Ishikawa (cell line): ENCODE measurements at regions not wholly inside any gene's neighbourhood (a gene's known extent, or its start where the extent isn't known, plus 50 kb on each side); places are given as distances from the start of the nearest gene placed in this dataset.

ENCODE experiments used
- CREB1 ChIP-seq: IDR thresholded peaks from 2 replicates; pipeline ENCODE4 v1.6.1; 2012; ENCODE audit warnings: low read depth
- EGR1 ChIP-seq: IDR thresholded peaks from 2 replicates; pipeline ENCODE4 v1.6.1; 2012
- EP300 ChIP-seq: IDR thresholded peaks from 2 replicates; pipeline ENCODE4 v1.6.1; 2012; ENCODE audit warnings: borderline replicate concordance
- FOXM1 ChIP-seq: IDR thresholded peaks from 2 replicates; pipeline ENCODE4 v1.6.1; 2012; ENCODE audit warnings: low read depth, borderline replicate concordance
- NFIC ChIP-seq: IDR thresholded peaks from 2 replicates; pipeline ENCODE4 v1.6.1; 2012
- RAD21 ChIP-seq: IDR thresholded peaks from 2 replicates; pipeline ENCODE4 v1.6.1; 2012; ENCODE audit warnings: low read depth
- REST ChIP-seq: IDR thresholded peaks from 2 replicates; pipeline ENCODE4 v1.6.1; 2012; ENCODE audit warnings: low read depth, mild to moderate bottlenecking
- TAF1 ChIP-seq: IDR thresholded peaks from 2 replicates; pipeline ENCODE4 v1.6.1; 2012; ENCODE audit warnings: low read depth, mild to moderate bottlenecking
- TCF12 ChIP-seq: IDR thresholded peaks from 2 replicates; pipeline ENCODE4 v1.6.1; 2012; ENCODE audit warnings: low read depth
- TEAD4 ChIP-seq: IDR thresholded peaks from 2 replicates; pipeline ENCODE4 v1.6.1; 2012
- USF1 ChIP-seq: IDR thresholded peaks from 2 replicates; pipeline ENCODE4 v1.6.1; 2012
- YY1 ChIP-seq: IDR thresholded peaks from 2 replicates; pipeline ENCODE4 v1.6.1; 2012; ENCODE audit warnings: low read depth
- ZBTB7A ChIP-seq: IDR thresholded peaks from 2 replicates; pipeline ENCODE4 v1.6.1; 2012; ENCODE audit warnings: low read depth

DNA sequence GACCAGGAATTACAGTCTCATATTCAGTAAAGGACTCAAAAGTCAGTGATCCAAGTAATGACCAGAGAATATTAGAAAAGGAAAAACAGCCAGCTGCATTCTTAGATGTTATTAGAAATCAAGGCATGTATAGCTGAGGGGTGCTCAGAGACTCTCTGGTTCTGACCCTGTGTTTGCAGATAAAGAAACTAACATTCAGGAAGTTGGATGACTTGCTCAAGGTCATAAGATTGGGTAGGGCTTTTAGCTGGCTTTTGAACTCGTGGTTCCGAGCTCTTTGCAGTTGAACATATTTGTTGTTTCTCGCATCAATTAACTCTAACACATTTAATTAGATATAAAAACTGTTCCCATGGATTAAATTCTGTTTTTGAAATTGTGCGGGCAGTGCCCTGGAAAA lies 62.5 kb upstream of the ENPP6 start:
- TF ChIP-seq REST (no peak), TEAD4 (no peak), NFIC (no peak)

GRCh38 chr4:184279496-184280061 lies 61.9 kb upstream of the ENPP6 start:
- no peak for TF ChIP-seq TEAD4
- TF ChIP-seq USF1, result no peak
- no peak for TF ChIP-seq EP300
- no peak for TF ChIP-seq EGR1
- no peak for TF ChIP-seq YY1
- TF ChIP-seq RAD21, result no peak
- no peak for TF ChIP-seq CREB1
- no peak for TF ChIP-seq TAF1
- no peak for TF ChIP-seq REST
- no peak for TF ChIP-seq NFIC
- no peak for TF ChIP-seq FOXM1
- no peak for TF ChIP-seq ZBTB7A

DNA sequence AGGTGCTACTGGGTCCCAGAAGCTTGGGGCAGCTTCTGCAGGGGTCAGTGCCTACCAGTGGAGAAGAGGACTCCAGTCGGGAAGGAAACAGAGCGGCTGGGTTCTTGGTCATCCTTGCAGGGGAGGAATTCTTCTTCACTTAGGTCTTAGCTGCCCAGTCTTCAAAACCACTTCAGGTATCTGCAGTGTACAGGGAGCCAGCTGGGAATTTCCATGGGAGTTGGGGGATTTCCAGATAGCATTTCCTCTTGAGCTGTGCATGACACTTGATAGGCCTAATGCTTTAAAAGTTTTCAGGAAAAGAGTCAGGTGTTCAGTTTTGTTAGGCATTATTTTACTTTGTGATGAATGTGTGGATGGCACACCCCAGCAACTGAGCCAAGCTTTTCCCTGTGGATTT lies 58.1 kb upstream of the ENPP6 start:
- TF ChIP-seq CREB1 (no peak), EGR1 (no peak)

DNA sequence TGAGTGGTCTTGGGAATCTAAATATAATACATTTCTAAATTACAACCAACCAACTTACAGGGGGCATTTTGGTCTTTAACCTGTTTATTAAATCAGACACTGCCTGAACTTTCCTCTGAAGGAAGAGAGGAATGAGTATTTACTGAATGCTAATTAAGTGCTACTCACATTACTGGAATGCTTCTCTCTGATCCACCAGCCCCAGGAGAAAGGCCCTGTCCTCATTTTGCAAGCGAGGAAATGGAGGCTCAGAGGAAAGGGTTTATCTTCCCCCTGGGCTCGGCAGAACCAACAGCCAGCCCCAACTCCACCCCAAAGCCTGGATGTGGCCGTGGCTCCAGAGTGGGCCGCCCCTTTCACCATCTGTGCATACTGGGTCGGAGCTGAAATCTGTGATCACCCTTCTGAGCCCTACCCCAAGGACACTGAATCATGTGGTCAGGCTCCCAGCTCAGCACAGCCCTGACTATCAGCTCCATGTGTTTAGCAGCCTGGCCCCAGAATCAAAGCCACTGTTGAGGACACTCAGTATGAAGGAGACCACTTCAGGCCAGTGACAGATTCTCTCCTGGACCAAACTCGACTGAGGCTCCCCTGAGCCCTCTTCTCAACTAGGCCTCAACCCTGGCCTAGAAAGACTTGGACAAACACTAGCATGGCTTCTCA lies 56.7 kb upstream of the ENPP6 start:
- TF ChIP-seq ZBTB7A (no peak), TAF1 (no peak), REST (no peak), CREB1 (no peak), EGR1 (no peak), USF1 (no peak), NFIC (no peak), TCF12 (no peak), EP300 (no peak), RAD21 (no peak), YY1 (no peak)

DNA sequence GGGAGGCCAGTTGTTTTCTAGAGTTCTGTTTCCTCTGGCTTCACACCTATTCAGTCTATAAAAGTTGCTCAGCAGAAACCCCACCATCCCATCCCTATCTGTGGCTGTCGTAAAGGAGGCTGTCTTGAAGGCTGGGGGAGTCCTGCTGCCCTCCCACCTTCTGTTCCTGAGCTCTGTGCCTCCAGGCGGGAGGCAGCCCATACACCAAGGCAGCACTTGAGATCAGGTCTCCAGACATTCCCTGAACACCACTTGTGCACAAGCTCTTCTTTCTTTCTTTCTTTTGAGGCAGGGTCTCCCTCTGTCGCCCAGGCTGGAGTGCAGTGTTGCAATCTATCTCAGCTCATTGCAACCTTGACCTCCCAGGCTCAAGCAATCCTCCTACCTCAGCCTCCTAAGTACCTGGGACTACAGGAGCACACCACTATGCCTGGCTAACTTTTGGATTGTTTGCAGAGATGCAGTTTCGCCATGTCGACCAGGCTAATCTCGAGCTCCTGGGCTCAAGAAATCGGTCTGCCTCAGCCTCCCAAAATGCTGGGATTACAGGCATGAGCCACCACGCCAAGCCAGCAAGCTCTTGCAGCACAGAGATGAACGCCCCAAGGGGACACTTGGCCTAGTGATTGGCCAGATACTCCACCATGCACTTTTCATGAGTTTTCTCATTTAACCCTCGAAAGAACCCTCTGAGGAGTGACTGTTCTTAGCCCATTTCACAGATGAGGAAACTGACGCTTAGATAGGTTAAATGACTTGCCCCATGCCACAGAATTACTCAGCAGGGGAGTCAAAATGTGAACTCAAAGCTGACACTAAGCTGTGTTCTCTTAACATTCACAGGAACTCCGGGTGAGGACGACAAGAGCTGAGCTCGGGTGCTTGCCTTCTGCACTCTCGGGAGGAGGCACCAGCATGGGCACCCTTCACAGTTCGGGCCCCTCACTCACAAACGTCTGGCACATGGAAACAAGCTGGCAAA lies 55.8 kb upstream of the ENPP6 start:
- TF ChIP-seq REST (no peak), FOXM1 (no peak), TCF12 (no peak), EGR1 (no peak), USF1 (no peak), YY1 (no peak)
